HepG2 (cell line): ENCODE measurements at regions not wholly inside any gene's neighbourhood (a gene's known extent, or its start where the extent isn't known, plus 50 kb on each side); places are given as distances from the start of the nearest gene placed in this dataset.

Experiments
- ATAC-seq: fragments of 200-7000 bp; cut with Tn5 transposase; 3 replicates; pipeline ENCODE4 v1.9.1; 2020; ENCODE audit warnings: mild to moderate bottlenecking, moderate library complexity
- BruUV-seq: library from RNA; stranded (reverse); fragments of 400-500 nt; replicated peaks from 2 replicates; lab custom pipeline; 2021; lab: Mats Ljungman, UMichigan
- CTCF ChIA-PET: fragments of 300-600 bp; formaldehyde crosslinking; extraction: SDS; loops from one replicate; lab custom pipeline; 2021; ENCODE audit warnings: low total read pairs, inconsistent platforms, low intra/inter-chr PET ratio; lab: Yijun Ruan, JAX
- POLR2A ChIA-PET: fragments of 350-600 bp; sonication (Branson Sonifier 250); formaldehyde crosslinking; loops from one replicate; lab custom pipeline; 2020; ENCODE audit warnings: antibody characterized with exemption, inconsistent platforms; lab: Yijun Ruan, JAX
- DNase-seq: peaks from one replicate; pipeline ENCODE4 v3.0.0-alpha.2; 2015; ENCODE audit warnings: low spot score
- FAIRE-seq: peaks from 3 replicates; lab custom pipeline; 2011; peaks lifted over from hg19 to GRCh38; lab: Jason Lieb, UNC
- H2AFZ ChIP-seq: one replicate; pipeline ENCODE4 v1.6.1; 2011; ENCODE audit warnings: low read length, inconsistent platforms
- H3K27ac ChIP-seq: fragments of 300-600 bp; 3 replicates; pipeline ENCODE4 v1.8.0; 2011; ENCODE audit warnings: mixed run types, mild to moderate bottlenecking, mixed read lengths, low read length, inconsistent platforms; ENCODE audit not compliant: insufficient read depth; ENCODE audit errors: extremely low read length
- H3K27me3 ChIP-seq, 2 experiments: fragments of 200-600 bp in 1 of 2; 2 replicates in 1 of 2; 3 replicates in 1 of 2; pipeline versions ENCODE4 v1.6.0 to v1.8.0; 2011; ENCODE audit warnings: low read length in 2 of 2, mild to moderate bottlenecking in 2 of 2, moderate library complexity in 2 of 2, inconsistent platforms in 1 of 2; ENCODE audit not compliant: insufficient read depth in 2 of 2, control insufficient read depth in 1 of 2
- H3K36me3 ChIP-seq, 2 experiments: fragments of 200-600 bp in 1 of 2; replicated peaks in 1 of 2; 2 replicates in 1 of 2; 3 replicates in 1 of 2; pipeline versions ENCODE4 v1.5.1 to v1.8.0; 2011; ENCODE audit warnings: low read length in 2 of 2, inconsistent platforms in 1 of 2; ENCODE audit not compliant: insufficient read depth in 2 of 2, control insufficient read depth in 1 of 2
- H3K4me1 ChIP-seq: 2 replicates; pipeline ENCODE4 v1.5.1; 2012; ENCODE audit warnings: low read length, inconsistent platforms; ENCODE audit not compliant: insufficient read depth
- H3K4me2 ChIP-seq: 2 replicates; pipeline ENCODE4 v1.6.0; 2011; ENCODE audit warnings: low read depth, low read length, inconsistent platforms
- H3K4me3 ChIP-seq, 3 experiments: fragments of 200-600 bp in 1 of 3; sonication (generic), shearing (Covaris generic) in 1 of 3; replicated peaks in 1 of 3; 2 replicates each; pipeline ENCODE4 v1.5.1; 2011 to 2016; ENCODE audit warnings: low read length in 3 of 3, inconsistent platforms in 2 of 3, low read depth in 2 of 3, mild to moderate bottlenecking in 2 of 3, control low read depth in 1 of 3, mixed read lengths in 1 of 3; ENCODE audit not compliant: insufficient read depth in 1 of 3
- H3K79me2 ChIP-seq: one replicate; pipeline ENCODE4 v1.6.1; 2011; ENCODE audit warnings: low read length, inconsistent platforms; ENCODE audit not compliant: insufficient read depth
- H3K9ac ChIP-seq: 2 replicates; pipeline ENCODE4 v1.6.0; 2011; ENCODE audit warnings: mild to moderate bottlenecking, low read depth, low read length, inconsistent platforms; ENCODE audit not compliant: insufficient read depth
- H3K9me3 ChIP-seq: 2 replicates; pipeline ENCODE4 v1.5.1; 2012; ENCODE audit warnings: mild to moderate bottlenecking, low read length
- H4K20me1 ChIP-seq: 2 replicates; pipeline ENCODE4 v1.6.0; 2011; ENCODE audit warnings: inconsistent platforms, mild to moderate bottlenecking, low read length, moderate library complexity; ENCODE audit not compliant: insufficient read depth
- BRCA1 ChIP-seq: sonication (generic); formaldehyde crosslinking; IDR thresholded peaks from 2 replicates; pipeline ENCODE4 v1.4.0; 2020; ENCODE audit warnings: missing genetic modification reagents
- DMAP1 ChIP-seq: IDR thresholded peaks from 2 replicates; pipeline ENCODE4 v1.6.1; 2016
- DNMT3B ChIP-seq: conservative IDR thresholded peaks from 2 replicates; pipeline ENCODE4 v1.6.1; 2016; ENCODE audit warnings: missing biosample characterization, control low read depth
- GABPB1 ChIP-seq: IDR thresholded peaks from 2 replicates; pipeline ENCODE4 v1.6.1; 2016; ENCODE audit warnings: mild to moderate bottlenecking, missing genetic modification reagents, moderate library complexity, missing compliant biosample characterization
- JDP2 ChIP-seq: sonication (generic); formaldehyde crosslinking; IDR thresholded peaks from 2 replicates; pipeline ENCODE4 v1.8.1; 2022; ENCODE audit warnings: missing genetic modification reagents, borderline replicate concordance
- KAT7 ChIP-seq: IDR thresholded peaks from 2 replicates; pipeline ENCODE4 v1.6.1; 2018; ENCODE audit warnings: borderline replicate concordance, missing compliant biosample characterization
- NAIF1 ChIP-seq: sonication (generic); formaldehyde crosslinking; IDR thresholded peaks from 2 replicates; pipeline ENCODE4 v1.5.0; 2020; ENCODE audit warnings: mild to moderate bottlenecking, missing genetic modification reagents, borderline replicate concordance
- REPIN1 ChIP-seq: sonication (generic); formaldehyde crosslinking; IDR thresholded peaks from 2 replicates; pipeline ENCODE4 v1.8.0; 2022; ENCODE audit warnings: missing genetic modification reagents, low read depth, mild to moderate bottlenecking, borderline replicate concordance
- THAP8 ChIP-seq: sonication (generic); formaldehyde crosslinking; IDR thresholded peaks from 2 replicates; pipeline ENCODE4 v1.5.1; 2020; ENCODE audit warnings: missing genetic modification reagents, mild to moderate bottlenecking, borderline replicate concordance
- THYN1 ChIP-seq: sonication (generic); formaldehyde crosslinking; IDR thresholded peaks from 2 replicates; pipeline ENCODE4 v1.8.1; 2023; ENCODE audit warnings: low read depth, mild to moderate bottlenecking, moderate library complexity, missing genetic modification reagents, borderline replicate concordance
- TIGD3 ChIP-seq: sonication (generic); formaldehyde crosslinking; IDR thresholded peaks from 2 replicates; pipeline ENCODE4 v1.5.1; 2020; ENCODE audit warnings: mild to moderate bottlenecking, missing genetic modification reagents, borderline replicate concordance
- USF2 ChIP-seq, 2 experiments: sonication (generic) in 1 of 2; formaldehyde crosslinking in 1 of 2; IDR thresholded peaks; 2 replicates each; pipeline versions ENCODE4 v1.5.1 to v1.6.1; 2011 to 2020; ENCODE audit warnings: borderline replicate concordance in 1 of 2, low read depth in 1 of 2, low read length in 1 of 2, mild to moderate bottlenecking in 1 of 2, missing genetic modification reagents in 1 of 2, moderate library complexity in 1 of 2
- ZBTB33 ChIP-seq: sonication (generic); formaldehyde crosslinking; IDR thresholded peaks from 2 replicates; pipeline ENCODE4 v1.4.0; 2020; ENCODE audit warnings: missing genetic modification reagents
- ZFP37 ChIP-seq: sonication (generic); formaldehyde crosslinking; IDR thresholded peaks from 2 replicates; pipeline ENCODE4 v1.4.0; 2020; ENCODE audit warnings: missing genetic modification reagents, borderline replicate concordance
- ZNF260 ChIP-seq: sonication (generic); formaldehyde crosslinking; IDR thresholded peaks from 2 replicates; pipeline ENCODE4 v1.4.0; 2020; ENCODE audit warnings: missing genetic modification reagents, low read depth, mild to moderate bottlenecking, borderline replicate concordance
- ZNF546 ChIP-seq: sonication (generic); formaldehyde crosslinking; conservative IDR thresholded peaks from 2 replicates; pipeline ENCODE4 v1.8.1; 2023; ENCODE audit warnings: mild to moderate bottlenecking, missing genetic modification reagents
- ZNF605 ChIP-seq: sonication (generic); formaldehyde crosslinking; IDR thresholded peaks from 2 replicates; pipeline ENCODE4 v1.8.0; 2022; ENCODE audit warnings: mild to moderate bottlenecking, missing genetic modification reagents
- ZNF792 ChIP-seq: IDR thresholded peaks from 2 replicates; pipeline ENCODE4 v1.6.1; 2016
- ZSCAN31 ChIP-seq: sonication (generic); formaldehyde crosslinking; IDR thresholded peaks from 2 replicates; pipeline ENCODE4 v1.5.0; 2020; ENCODE audit warnings: low read depth, mild to moderate bottlenecking, missing genetic modification reagents
- WGBS: methylation state at CpG from one replicate; pipeline ENCODE4 v1.1.6; 2017; ENCODE audit warnings: low lambda C conversion rate; 5-methylcytosine and 5-hydroxymethylcytosine counted together
- in situ Hi-C: cut with HindIII; loops from 2 replicates; pipeline ENCODE4 v1.10.0; 2017; ENCODE audit warnings: low pct_unique_long_range_greater_than_20kb; ENCODE audit not compliant: extremely low pct_ligation_motif_present
- intact Hi-C: fragments of 100-400 bp; cut with micrococcal nuclease; formaldehyde crosslinking; loops from one replicate; pipeline ENCODE4 v1.10.0; 2022; ENCODE audit not compliant: unreplicated experiment

GRCh38 chr5:31033295-31033694, 160.2 kb upstream of the CDH6 start:
- BruUV-seq = no TSS peak
- POLR2A ChIA-PET = no interaction called here
- CTCF ChIA-PET = no interaction called here
- no peaks in the 10 kb centered on the region for H3K79me2 ChIP-seq
- H3K9ac ChIP-seq = no peak overlapping the region
- FAIRE-seq = no peak
- in situ Hi-C loops = no loop called here
- no peaks in the 10 kb centered on the region for H3K9me3 ChIP-seq
- no peak overlapping the region for H2AFZ ChIP-seq
- H3K27ac ChIP-seq = no peak overlapping the region
- H4K20me1 ChIP-seq = no peaks in the 10 kb centered on the region
- no peak for ATAC-seq
- H3K36me3 ChIP-seq = no peaks in the 10 kb centered on the region
- H3K27me3 ChIP-seq = no peaks in the 10 kb centered on the region
- no peak overlapping the region for H3K4me2 ChIP-seq
- intact Hi-C loops = no loop called here
- DNase-seq = no peak
- 3% methylated on average over 1 of the region's 1 CpG for WGBS
- no peaks in the 10 kb centered on the region for H3K4me1 ChIP-seq
- TF ChIP-seq ZBTB33 (no peak), NAIF1 (CRISPR knock-in tag) (no peak), ZFP37 (CRISPR knock-in tag) (no peak), THAP8 (CRISPR knock-in tag) (no peak), KAT7 (CRISPR knock-in tag) (no peak), TIGD3 (CRISPR knock-in tag) (no peak), GABPB1 (CRISPR knock-in tag) (no peak), ZSCAN31 (CRISPR knock-in tag) (no peak), USF2 (IDR thresholded peaks at IDR 0.05; ENCODE audit: low read depth, low read length) (no peak), USF2 (CRISPR knock-in tag; IDR thresholded peaks at IDR 0.05; ENCODE audit: borderline replicate concordance) (no peak), ZNF546 (CRISPR knock-in tag) (no peak), ZNF792 (CRISPR knock-in tag) (no peak), THYN1 (no peak), ZNF605 (CRISPR knock-in tag) (no peak), ZNF260 (CRISPR knock-in tag) (no peak), DNMT3B (CRISPR knock-in tag) (no peak), BRCA1 (CRISPR knock-in tag) (no peak), REPIN1 (CRISPR knock-in tag) (no peak), DMAP1 (CRISPR knock-in tag) (no peak), JDP2 (no peak)
- TF ChIP-seq, all 625 proteins: peak for 0
- no peak overlapping the region for H3K4me3 ChIP-seq
